GM19328 (cell line): ENCODE measurements at regions not wholly inside any gene's neighbourhood (a gene's known extent, or its start where the extent isn't known, plus 50 kb on each side); places are given as distances from the start of the nearest gene placed in this dataset.

Source experiments
- ATAC-seq: cut with Tn5 transposase; IDR thresholded peaks from one replicate; pipeline ENCODE4 v1.9.1; 2021; ENCODE audit warnings: mild to moderate bottlenecking, moderate library complexity; ENCODE audit not compliant: unreplicated experiment

DNA sequence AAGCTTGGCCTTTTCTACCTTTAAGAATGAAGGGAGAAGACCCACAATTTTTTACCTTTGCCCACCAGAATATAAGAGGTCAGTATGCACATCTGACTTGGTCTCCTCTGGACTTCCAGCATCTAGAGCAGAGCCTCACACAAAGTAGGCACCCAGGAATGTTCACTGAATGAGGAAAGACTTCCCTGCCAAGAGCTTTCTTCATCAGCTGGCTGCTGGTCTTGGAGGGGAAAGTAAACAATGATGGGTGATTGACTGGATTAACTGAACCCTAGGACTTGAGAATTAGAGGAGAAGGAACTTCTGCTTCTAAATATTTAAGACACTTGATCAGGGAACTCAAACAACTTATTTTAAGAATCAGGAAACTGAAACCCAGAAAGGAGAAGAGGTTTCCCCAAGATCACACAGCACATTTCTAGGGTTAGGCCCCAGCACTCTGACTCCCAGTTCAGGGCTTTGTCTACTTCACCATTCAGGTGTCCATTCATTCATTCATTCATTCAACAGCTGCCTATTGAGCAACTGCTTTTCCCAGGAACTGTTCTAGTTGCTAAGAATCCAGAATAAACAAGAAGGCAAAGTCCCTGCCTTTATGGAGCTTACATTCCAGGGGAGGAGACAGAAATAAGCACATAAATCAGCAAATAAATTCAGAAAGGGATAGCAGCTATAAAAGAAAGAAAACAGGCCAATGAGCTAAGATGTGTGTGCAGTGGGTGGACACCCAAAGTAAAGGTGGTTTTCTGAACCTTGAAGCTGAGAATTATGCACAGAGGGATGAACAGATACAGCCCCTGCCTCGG, 216.9 kb upstream of the LRFN2 start:
- no peak for ATAC-seq

- ATAC-seq, result no peak
Measured at GRCh38 chr6:40802481-40802880, 215.3 kb upstream of the LRFN2 start.

DNA sequence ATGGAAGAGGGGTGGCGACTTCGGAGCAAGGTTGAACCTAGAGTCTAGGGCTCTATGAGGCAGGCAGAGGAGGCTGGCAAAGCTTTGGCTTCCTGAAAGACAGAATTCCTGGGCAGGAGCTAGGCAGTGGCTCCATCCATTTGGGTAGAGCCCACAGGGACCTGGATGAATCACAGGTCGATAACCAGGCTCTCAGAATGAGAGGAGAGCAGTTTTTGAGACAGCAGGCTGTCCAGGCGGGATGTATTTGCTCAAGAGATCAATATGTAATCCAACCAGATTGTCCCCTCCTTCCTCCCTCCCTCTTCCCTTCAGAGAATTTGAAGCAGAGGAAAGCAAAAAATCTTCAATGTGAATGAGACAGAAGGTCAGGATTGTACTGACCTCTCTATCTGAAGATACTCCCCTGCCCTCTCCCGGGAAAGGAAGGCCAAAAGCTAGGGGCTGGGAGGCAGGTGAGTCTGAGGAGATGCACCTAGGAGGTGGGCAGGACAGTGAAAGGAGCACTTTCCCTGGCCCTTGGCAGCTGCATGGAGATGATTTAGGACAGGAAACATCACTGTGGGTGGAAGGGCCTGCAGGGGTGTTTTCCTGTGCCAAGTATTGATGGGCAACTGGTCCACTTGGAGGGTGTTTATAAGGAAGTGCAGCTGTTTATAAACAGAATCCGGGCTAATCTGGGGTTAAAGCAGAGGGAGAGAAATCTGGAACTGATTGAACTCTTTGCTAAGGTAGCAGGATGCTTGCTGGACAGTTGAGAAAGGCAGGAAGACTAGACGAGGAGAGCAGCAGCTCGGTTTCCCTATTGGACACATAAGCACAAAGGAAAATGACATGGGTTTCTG, 212.4 kb upstream of the LRFN2 start:
- no peak for ATAC-seq

- no peak for ATAC-seq
Measured at GRCh38 chr6:40798069-40798770, 211.1 kb upstream of the LRFN2 start.

DNA sequence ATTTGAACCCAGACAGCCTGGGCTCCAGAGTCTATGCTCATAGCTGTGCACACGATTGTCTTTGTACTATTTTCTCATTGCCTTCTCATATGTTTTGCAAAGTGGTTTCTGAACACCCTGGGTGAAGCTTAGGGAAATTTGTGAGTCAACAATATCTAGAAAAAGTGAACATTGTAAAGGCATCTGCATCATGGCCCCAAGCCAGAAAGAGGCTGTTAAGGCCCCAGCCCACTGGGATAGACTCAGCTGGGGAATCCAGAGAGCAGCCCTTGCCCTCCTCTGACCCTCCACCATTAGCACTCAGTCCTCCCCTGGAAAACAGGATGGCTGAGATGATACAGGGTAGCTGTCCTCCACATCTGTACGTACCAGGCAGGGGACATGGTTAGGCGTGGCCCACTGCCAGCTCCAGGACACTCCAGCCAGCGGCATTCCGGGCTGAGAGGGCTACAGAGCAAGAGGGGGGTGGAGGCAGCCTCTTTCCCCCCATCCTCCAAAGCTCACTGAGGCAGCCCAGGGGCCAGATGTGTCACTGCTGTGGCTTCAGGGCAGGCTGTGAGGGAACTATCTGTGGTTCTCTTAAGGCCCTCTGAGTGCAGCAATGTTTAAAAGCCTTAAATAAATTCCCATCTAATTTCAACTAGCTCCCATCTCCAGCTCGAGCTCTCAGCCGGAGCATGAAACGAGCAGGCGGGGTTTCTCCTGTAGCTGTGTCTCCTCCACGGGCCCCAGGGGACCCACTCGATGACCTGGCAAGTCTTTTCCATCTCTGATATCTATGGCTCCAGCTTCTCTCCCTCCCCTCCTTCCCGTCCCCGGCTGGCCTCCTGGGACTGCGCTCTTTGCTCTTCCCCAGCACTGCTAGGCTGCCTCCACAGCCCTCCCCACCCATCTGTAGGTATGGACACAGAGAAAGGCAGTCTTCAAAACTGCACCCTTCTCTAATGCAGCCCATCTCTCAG, 209.4 kb upstream of the LRFN2 start:
- ATAC-seq, result no peak

DNA sequence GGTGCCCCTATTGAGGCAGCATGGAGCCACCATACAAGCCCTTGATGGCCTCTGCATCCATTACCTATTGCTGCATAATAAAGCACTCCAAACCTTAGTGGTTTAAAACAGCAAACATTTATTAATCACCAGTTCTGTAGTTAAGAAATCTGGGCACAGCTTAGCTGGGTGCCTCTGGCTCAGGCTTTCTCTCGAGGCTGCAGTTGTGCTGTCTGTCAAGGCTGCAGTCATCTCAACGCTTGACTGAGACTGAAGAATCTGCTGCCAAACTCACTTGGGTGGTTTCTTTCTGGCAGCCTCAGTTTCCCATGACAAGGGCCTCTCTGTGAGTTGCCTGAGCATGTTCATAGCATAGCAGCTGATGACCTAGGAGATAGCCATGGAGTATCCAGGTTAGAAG, 207.4 kb upstream of the LRFN2 start:
- no peak for ATAC-seq

DNA sequence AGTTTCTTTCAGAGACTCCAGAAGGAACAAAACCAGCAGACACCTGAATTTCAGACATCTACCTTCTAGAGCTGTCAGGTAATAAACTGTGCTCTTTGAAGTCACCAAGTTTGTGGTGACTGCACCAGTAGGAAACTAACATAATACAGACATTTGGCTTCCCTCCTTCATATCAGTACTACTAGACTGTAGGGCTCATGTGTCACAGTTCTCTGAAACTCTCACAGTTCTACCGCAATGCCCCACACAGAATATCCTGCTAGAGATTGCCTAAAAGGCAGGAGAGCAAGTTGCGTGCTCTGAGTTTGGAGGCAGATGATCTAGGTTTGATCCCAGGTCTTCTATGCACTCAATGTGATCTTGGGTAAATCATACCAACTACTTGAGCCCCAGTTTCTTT, 205.0 kb upstream of the LRFN2 start:
- ATAC-seq, result no peak

DNA sequence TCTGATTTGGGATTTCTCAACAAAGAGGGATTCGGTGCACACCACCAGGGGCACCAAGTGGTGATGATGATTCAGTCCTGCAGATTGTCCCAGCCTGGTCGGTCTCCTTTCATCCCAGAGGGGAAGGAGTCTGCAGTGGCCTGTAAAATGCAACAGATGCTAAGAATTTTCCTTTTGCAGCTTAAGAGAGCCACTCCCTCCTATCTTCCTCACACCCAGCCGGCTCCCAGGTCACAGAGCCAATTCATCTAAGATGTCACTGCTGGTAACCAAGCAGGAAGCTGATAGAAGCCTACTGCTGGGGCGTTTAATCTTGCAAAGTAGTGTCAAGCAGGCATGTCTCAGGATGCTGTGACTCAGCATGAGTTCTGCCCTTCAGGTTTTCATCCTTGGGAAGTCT, 203.8 kb upstream of the LRFN2 start:
- ATAC-seq, result no peak

DNA sequence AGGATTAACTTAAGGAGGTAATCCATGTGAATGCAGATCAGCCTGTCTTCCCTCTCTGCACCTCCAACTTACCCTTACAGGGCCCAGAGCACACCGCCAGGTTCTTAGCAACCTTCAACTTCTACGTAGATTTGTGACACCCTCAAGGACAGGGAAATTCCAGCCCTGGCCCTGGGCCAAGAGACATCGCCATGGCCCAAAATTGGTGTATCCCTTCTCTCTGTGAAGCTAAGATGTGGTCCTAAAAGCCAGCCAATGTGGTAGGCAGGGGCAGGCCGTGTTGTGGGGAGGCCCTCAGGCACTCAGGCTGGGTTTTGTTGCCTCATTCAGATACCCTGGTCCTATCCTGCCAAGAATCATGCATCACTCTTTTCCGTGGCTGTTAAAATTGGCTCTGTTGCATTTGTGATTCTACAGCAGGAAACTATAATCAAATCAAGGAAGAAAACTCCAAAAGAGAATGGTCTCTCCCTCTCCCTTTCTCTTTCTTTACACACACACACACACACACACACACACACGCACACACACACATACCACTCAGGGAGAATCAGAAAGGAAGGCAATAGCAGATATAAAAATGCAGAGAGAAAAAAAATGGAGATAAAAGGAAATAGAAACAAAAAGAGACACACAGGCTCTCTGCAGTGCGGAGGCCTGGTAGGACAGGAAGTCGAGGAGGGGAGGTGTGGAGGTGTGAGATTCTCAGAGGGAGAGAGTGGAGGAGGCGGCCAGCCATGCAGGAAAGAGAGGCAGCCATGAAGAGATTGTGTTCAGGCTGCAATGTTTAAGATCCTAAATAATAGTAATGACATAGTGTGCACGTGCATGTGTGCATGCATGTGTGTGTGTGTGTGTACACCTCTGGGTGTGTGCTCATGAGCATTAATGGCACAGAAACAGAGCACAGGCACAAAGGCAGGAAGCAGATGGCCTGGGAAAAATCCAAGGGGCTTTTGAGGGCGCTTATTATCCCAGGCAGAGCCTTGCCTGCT, 201.8 kb upstream of the LRFN2 start:
- ATAC-seq, result no peak

DNA sequence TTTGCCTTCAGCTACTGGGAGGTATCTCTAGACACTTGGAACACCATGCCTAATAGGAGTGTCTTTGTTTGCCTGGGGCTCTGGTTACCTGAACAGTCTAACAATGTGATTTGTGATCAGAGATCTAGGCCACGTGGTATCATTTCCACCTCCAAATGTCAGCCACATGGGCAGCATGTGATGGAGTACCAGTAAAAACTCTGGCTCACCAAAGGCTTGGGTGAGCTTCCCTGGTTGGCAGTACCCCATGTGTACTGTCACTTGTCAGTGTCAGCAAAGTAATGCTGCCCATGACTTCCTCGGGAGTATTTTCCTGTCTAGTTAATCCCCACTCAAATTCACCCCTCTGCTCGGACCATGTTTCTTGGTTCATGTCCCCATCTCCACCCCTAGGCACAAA, 195.2 kb upstream of the LRFN2 start:
- ATAC-seq, result no peak

- no peak for ATAC-seq
Measured at GRCh38 chr6:40780637-40781036, 193.5 kb upstream of the LRFN2 start.

- ATAC-seq, result no peak
Measured at GRCh38 chr6:40779409-40779808, 192.2 kb upstream of the LRFN2 start.

DNA sequence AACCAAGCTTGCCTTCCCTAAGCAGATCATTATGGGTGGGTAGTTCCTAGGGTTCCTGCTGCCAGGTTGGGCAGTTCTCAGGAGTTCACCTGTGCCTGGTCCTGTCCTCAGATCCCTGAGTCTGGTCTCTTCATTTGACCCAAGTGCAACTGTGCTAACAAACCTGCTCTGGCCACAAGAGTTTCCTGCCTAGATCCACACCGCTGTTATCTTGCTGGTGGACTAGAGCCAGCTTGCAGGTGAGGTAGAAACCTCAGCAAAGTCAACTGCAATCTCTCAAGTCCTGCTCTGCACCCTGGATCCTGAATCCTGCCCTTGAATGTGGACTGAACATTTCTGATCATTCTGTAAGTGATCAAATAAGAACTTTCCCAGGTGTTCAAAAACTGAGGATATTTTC, 191.8 kb upstream of the LRFN2 start:
- ATAC-seq, result no peak

DNA sequence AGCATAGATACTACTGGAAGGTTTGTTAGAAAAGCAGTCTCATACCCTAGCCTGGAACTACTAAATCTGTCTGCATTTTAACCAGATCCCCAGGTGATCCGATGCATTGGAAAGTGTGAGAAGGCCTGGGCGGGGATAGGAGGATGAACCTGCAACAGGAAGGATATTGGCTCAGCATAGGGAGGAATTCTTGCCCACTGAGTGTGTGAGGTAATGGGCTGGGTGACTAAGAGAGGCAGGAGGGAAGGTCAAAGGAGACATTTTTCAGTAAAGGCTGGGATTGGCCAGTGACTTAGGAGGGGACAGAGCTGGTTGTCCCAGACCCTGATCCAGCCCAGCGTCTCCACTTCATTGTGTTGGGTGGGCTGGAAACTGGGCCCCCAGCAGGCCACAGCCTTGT, 191.0 kb upstream of the LRFN2 start:
- ATAC-seq, result no peak

DNA sequence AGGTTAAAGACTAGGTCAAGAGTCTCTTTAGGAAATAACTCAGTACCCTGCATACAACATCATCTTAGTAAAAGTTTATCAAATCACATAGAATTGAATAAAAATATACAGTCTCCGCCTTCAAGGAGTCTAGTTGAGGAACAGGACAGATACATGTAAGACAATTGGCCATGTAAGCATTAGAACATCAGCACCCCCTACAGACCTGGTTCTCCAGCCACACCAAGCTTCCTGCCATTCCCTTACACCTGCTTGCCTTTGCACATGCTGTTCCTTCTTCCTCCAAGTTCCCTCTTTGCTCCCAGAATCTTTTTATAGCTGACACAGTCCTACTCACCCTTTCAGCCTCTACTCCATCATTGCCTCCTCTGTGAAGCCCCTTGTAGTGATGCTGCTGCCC, 187.8 kb upstream of the LRFN2 start:
- no peak for ATAC-seq

DNA sequence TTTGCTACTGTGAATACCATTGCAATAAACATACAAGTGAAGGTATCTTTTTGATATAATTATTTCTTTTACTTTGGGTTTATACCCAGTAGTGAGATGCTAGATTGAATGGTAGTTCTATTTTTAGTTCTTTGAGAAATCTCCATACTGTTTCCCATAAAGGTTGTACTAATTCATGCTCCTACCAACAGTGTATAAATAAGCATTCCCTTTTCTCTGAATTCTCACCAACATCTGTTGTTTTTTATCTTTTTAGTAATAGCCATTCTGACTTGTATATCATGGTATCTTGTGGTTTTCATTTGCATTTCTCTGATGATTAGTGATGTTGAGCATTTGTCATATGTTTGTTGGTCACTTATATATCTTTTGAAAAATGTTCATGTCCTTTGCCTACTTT, 183.6 kb upstream of the LRFN2 start:
- no peak for ATAC-seq

GRCh38 chr6:40764726-40765125, 177.6 kb upstream of the LRFN2 start:
- no peak for ATAC-seq

- no peak for ATAC-seq
Measured at GRCh38 chr6:40762981-40763380, 175.8 kb upstream of the LRFN2 start.

- ATAC-seq, result no peak
Measured at GRCh38 chr6:40760887-40761286, 173.7 kb upstream of the LRFN2 start.
